ENCODE measurements at regions not wholly inside any gene's neighbourhood (a gene's known extent, or its start where the extent isn't known, plus 50 kb on each side); places are given as distances from the start of the nearest gene placed in this dataset.

GRCh38 chr18:55751476-55751875 is 163.5 kb upstream of the TCF4 start:
- TF ChIP-seq CREB5 (CRISPR knock-in tag; IDR thresholded peaks at IDR 0.05; ENCODE audit: low read depth) (no peak), TCF4 (CRISPR knock-in tag; IDR thresholded peaks at IDR 0.05; ENCODE audit: borderline replicate concordance) (no peak), ZFP30 (CRISPR knock-in tag; IDR thresholded peaks at IDR 0.05) (no peak), PATZ1 (CRISPR knock-in tag; IDR thresholded peaks at IDR 0.05; ENCODE audit: borderline replicate concordance) (no peak), ARNTL (CRISPR knock-in tag; IDR thresholded peaks at IDR 0.05; ENCODE audit: borderline replicate concordance, low read depth) (no peak), PPARA (CRISPR knock-in tag; IDR thresholded peaks at IDR 0.05; ENCODE audit: borderline replicate concordance) (no peak)

All from SK-N-SH treated with all-trans-retinoic acid at 6 μM for 48 hours (cell line).